ENCODE measurements at regions not wholly inside any gene's neighbourhood (a gene's known extent, or its start where the extent isn't known, plus 50 kb on each side); places are given as distances from the start of the nearest gene placed in this dataset.

- TF ChIP-seq CTCF (IDR thresholded peaks at IDR 0.05; ENCODE audit: low read depth, low read length): no peak
- in situ Hi-C loops (cut with HindIII; ENCODE audit: low sequenced_read_pairs): no loop called here
- DNase-seq (ENCODE audit: low read depth, low spot score): no peak
- H3K4me3 ChIP-seq (ENCODE audit: low read depth, low read length): no peak overlapping the region
These were observed 72.6 kb upstream of the DMRTA1 start for GRCh38 chr9:22374051-22374450.

GRCh38 chr9:22379272-22379671 is 67.4 kb upstream of the DMRTA1 start:
- in situ Hi-C loops (cut with HindIII; ENCODE audit: low sequenced_read_pairs): no loop called here
- no peak for DNase-seq (ENCODE audit: low read depth, low spot score)
- H3K4me3 ChIP-seq (ENCODE audit: low read depth, low read length): no peak overlapping the region
- no peak for TF ChIP-seq CTCF (IDR thresholded peaks at IDR 0.05; ENCODE audit: low read depth, low read length)

GRCh38 chr9:22381170-22381569 is 65.5 kb upstream of the DMRTA1 start:
- in situ Hi-C loops (cut with HindIII; ENCODE audit: low sequenced_read_pairs): no loop called here
- no peak overlapping the region for H3K4me3 ChIP-seq (ENCODE audit: low read depth, low read length)
- no peak for TF ChIP-seq CTCF (IDR thresholded peaks at IDR 0.05; ENCODE audit: low read depth, low read length)
- no peak for DNase-seq (ENCODE audit: low read depth, low spot score)

- in situ Hi-C loops (cut with HindIII; ENCODE audit: low sequenced_read_pairs): no loop called here
- TF ChIP-seq CTCF (IDR thresholded peaks at IDR 0.05; ENCODE audit: low read depth, low read length): no peak
- no peak overlapping the region for H3K4me3 ChIP-seq (ENCODE audit: low read depth, low read length)
- DNase-seq (ENCODE audit: low read depth, low spot score): peak; percentile 16
These were observed 64.3 kb upstream of the DMRTA1 start for GRCh38 chr9:22382331-22382730.

- in situ Hi-C loops (cut with HindIII; ENCODE audit: low sequenced_read_pairs): no loop called here
- DNase-seq (ENCODE audit: low read depth, low spot score): no peak
- H3K4me3 ChIP-seq (ENCODE audit: low read depth, low read length): no peak overlapping the region
- no peak for TF ChIP-seq CTCF (IDR thresholded peaks at IDR 0.05; ENCODE audit: low read depth, low read length)
These were observed 62.9 kb upstream of the DMRTA1 start for GRCh38 chr9:22383718-22384117.

- no peak overlapping the region for H3K4me3 ChIP-seq (ENCODE audit: low read depth, low read length)
- in situ Hi-C loops (cut with HindIII; ENCODE audit: low sequenced_read_pairs): no loop called here
- no peak for TF ChIP-seq CTCF (IDR thresholded peaks at IDR 0.05; ENCODE audit: low read depth, low read length)
- no peak for DNase-seq (ENCODE audit: low read depth, low spot score)
These were observed 57.4 kb upstream of the DMRTA1 start for GRCh38 chr9:22389271-22389670.

- no peak for TF ChIP-seq CTCF (IDR thresholded peaks at IDR 0.05; ENCODE audit: low read depth, low read length)
- in situ Hi-C loops (cut with HindIII; ENCODE audit: low sequenced_read_pairs): no loop called here
- H3K4me3 ChIP-seq (ENCODE audit: low read depth, low read length): no peak overlapping the region
- DNase-seq (ENCODE audit: low read depth, low spot score): no peak
These were observed 54.1 kb upstream of the DMRTA1 start for GRCh38 chr9:22392523-22392922.
